Thyroid gland (tissue), 4 donors: ENCODE measurements at regions not wholly inside any gene's neighbourhood (a gene's known extent, or its start where the extent isn't known, plus 50 kb on each side); places are given as distances from the start of the nearest gene placed in this dataset.

Source experiments
- DNase-seq, 2 donors: peaks; one replicate each; pipeline ENCODE4 v3.0.0-alpha.2; 2019
- H3K27ac ChIP-seq, 3 donors: fragments of 200-600 bp; sonication (generic); 1 replicate in 2 of 3; 2 replicates in 1 of 3; pipeline ENCODE4 v1.5.1; 2016 to 2019; ENCODE audit warnings: mild to moderate bottlenecking in 1 of 3, moderate library complexity in 1 of 3
- H3K27me3 ChIP-seq: fragments of 200-600 bp; sonication (generic); one replicate; pipeline ENCODE4 v1.5.1; 2019
- H3K36me3 ChIP-seq, 2 donors: fragments of 200-600 bp; sonication (generic); one replicate each; pipeline ENCODE4 v1.5.1; 2016 to 2019
- H3K4me1 ChIP-seq, 2 donors: fragments of 200-600 bp; sonication (generic); one replicate each; pipeline ENCODE4 v1.5.1; 2017 to 2019
- H3K4me3 ChIP-seq, 3 donors: fragments of 200-600 bp; sonication (generic); replicated peaks in 1 of 3; 1 replicate in 2 of 3; 2 replicates in 1 of 3; pipeline ENCODE4 v1.5.1; 2016; ENCODE audit warnings: mild to moderate bottlenecking in 1 of 3
- H3K9me3 ChIP-seq: fragments of 200-600 bp; sonication (generic); one replicate; pipeline ENCODE4 v1.5.1; 2017
- POLR2A ChIP-seq, 2 donors: fragments of 450-650 bp; IDR thresholded peaks; one replicate each; pipeline ENCODE4 v1.6.1; 2017; ENCODE audit warnings: antibody characterized with exemption in 2 of 2, mild to moderate bottlenecking in 2 of 2, moderate library complexity in 1 of 2
- WGBS, 2 donors: methylation state at CpG; one replicate each; pipeline ENCODE4 v1.1.5; 2017; 5-methylcytosine and 5-hydroxymethylcytosine counted together
- intact Hi-C: fragments of 100-400 bp; cut with DNase I; formaldehyde crosslinking; loops from one replicate; pipeline ENCODE4 v1.15.1; 2023
- TF ChIP-seq, protein P1 (sequence below), 6 experiments: fragments of 200-600 bp in 3 of 6; fragments of 450-650 bp in 3 of 6; sonication (generic) in 3 of 6; IDR thresholded peaks; one replicate each; pipeline ENCODE4 v1.5.1; 2016 to 2019; ENCODE audit warnings: antibody characterized with exemption in 6 of 6, mild to moderate bottlenecking in 2 of 6, inconsistent platforms in 1 of 6, moderate library complexity in 1 of 6

DNA sequence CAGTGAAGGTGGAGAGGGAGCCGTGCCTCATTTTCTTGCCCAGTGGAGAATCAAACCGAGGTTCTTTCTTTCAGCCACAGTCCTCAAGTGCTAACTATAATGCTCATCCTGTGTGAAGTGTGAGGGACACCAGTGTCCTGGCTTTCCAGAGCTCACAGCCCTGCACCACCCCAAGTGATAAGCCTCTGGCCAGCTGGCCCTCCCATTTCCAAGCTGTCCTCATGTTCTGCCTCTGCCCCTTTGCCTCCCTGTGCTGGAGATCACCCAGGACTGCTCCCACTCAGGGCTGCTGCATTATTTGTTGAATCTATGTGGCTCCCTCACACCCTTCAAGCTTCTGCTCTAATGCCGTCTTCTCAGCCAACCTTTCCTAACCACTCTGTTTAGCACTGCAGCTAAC lies 224.5 kb upstream of the TUT7 start:
- WGBS, 2 donors, result 90 to 96% methylated on average over 3 of the region's 3 CpGs

DNA sequence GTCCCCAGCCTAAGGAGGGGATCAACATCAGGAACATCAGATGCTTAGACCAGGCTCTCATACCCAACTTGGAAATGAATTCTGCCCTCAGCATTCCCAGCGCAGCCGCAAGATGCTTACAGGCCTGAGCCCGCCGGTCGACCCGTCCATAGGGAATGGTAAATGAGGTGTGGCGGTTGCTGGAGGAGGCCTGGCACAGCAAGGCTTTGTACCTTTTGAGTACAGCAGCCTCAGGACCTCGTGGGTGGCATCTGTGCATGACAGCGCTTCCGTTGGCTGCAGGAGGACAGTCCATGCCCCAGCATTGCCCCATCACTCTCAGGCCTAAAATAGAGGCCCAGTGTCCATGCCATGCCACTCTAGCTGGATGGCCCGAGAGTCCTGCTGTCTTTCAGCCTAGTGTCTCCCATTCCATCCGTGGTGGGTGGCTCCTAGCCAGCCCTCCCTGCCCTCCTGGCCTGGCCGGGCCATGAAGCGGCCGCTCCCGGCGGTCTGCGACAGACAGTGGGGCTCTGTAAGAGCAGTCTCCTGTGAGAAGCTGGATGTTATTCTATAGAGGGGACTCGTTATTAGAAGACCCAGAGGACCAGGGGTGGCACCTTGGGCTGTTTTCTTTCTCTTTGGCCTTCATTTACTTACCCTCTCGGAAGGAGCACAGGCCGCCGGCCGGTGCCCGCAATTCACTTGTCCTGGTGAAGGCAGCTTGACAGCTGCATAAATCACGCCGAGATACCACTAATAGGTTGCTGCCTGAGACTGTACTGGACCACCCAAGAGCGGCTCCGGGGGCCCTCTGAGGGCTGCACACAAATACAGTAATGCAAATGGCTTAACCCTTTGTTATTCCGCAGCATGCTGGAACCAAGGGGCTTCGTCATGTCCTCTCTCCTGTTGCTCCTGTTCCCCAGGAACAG lies 223.5 kb upstream of the TUT7 start:
- no peaks in the 10 kb centered on the region for H3K36me3 ChIP-seq
- TF ChIP-seq POLR2A (IDR thresholded peaks at IDR 0.05), result no peak
- TF ChIP-seq, protein P1, sequence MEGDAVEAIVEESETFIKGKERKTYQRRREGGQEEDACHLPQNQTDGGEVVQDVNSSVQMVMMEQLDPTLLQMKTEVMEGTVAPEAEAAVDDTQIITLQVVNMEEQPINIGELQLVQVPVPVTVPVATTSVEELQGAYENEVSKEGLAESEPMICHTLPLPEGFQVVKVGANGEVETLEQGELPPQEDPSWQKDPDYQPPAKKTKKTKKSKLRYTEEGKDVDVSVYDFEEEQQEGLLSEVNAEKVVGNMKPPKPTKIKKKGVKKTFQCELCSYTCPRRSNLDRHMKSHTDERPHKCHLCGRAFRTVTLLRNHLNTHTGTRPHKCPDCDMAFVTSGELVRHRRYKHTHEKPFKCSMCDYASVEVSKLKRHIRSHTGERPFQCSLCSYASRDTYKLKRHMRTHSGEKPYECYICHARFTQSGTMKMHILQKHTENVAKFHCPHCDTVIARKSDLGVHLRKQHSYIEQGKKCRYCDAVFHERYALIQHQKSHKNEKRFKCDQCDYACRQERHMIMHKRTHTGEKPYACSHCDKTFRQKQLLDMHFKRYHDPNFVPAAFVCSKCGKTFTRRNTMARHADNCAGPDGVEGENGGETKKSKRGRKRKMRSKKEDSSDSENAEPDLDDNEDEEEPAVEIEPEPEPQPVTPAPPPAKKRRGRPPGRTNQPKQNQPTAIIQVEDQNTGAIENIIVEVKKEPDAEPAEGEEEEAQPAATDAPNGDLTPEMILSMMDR (IDR thresholded peaks at IDR 0.05), result no peak
- no peaks in the 10 kb centered on the region for H3K27me3 ChIP-seq
- WGBS, 2 donors, result 89 to 90% methylated on average over 25 to 30 of the region's 30 CpGs
- no peak for DNase-seq
- peaks cover 0 to 10% of the 10 kb centered on the region in 2 donors for H3K4me1 ChIP-seq
- no peaks in the 10 kb centered on the region for H3K9me3 ChIP-seq
- H3K27ac ChIP-seq, result no peak overlapping the region
- no peak overlapping the region for H3K4me3 ChIP-seq
- intact Hi-C loops, result no loop called here

More for the DNA sequence above, 224.5 kb upstream of the TUT7 start:
- no peaks in the 10 kb centered on the region for H3K36me3 ChIP-seq
- H3K4me3 ChIP-seq, result no peak overlapping the region
- H3K27ac ChIP-seq, result no peak overlapping the region
- TF ChIP-seq, protein P1 (IDR thresholded peaks at IDR 0.05), result no peak
- no peak for TF ChIP-seq POLR2A (IDR thresholded peaks at IDR 0.05)
- intact Hi-C loops, result no loop called here
- peaks cover 0 to 10% of the 10 kb centered on the region in 2 donors for H3K4me1 ChIP-seq
- H3K9me3 ChIP-seq, result no peaks in the 10 kb centered on the region
- DNase-seq, result no peak
- no peaks in the 10 kb centered on the region for H3K27me3 ChIP-seq

- Histone ChIP-seq H3K27me3 (no peaks in the 10 kb centered on the region), H3K4me1 (peaks cover 0 to 10% of the 10 kb centered on the region in 2 donors), H3K9me3 (no peaks in the 10 kb centered on the region), H3K27ac (peak overlapping the region; percentile 1 to 61 (median 21)), H3K4me3 (no peak overlapping the region), H3K36me3 (no peaks in the 10 kb centered on the region)
- no peak for DNase-seq
- TF ChIP-seq POLR2A (IDR thresholded peaks at IDR 0.05), result no peak
- TF ChIP-seq, protein P1 (IDR thresholded peaks at IDR 0.05), result no peak
- 70 to 73% methylated on average over 9 of the region's 9 CpGs for WGBS, 2 donors
- intact Hi-C loops, result no loop called here
These were observed 221.8 kb upstream of the TUT7 start for GRCh38 chr9:86575825-86576525.

DNA sequence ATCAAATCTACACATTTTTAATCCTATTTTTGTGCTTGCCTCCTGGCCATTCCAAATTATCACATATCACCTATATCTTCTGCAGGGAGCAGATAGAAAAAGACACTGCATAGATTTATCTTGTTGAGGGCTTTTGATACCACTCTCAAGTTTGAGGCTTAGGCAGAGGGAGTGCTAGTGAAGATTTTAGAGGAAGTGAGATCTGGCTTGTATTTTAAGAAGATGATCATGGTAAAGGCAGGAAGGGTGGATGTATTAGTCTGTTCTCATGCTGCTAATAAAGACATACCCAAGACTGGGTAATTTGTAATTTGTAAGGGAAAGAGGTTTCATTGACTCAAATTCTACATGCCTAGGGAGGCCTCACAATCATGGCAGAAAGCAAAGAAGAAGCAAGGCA lies 220.9 kb upstream of the TUT7 start:
- Histone ChIP-seq H3K27ac (no peak overlapping the region), H3K4me1 (peaks cover 0 to 10% of the 10 kb centered on the region in 2 donors), H3K4me3 (no peak overlapping the region), H3K36me3 (no peaks in the 10 kb centered on the region), H3K27me3 (no peaks in the 10 kb centered on the region), H3K9me3 (no peaks in the 10 kb centered on the region)
- no peak for DNase-seq
- intact Hi-C loops, result no loop called here
- TF ChIP-seq, protein P1 (IDR thresholded peaks at IDR 0.05), result no peak
- TF ChIP-seq POLR2A (IDR thresholded peaks at IDR 0.05), result no peak

- intact Hi-C loops, result no loop called here
- no peak for DNase-seq
- H3K27me3 ChIP-seq, result no peaks in the 10 kb centered on the region
- no peak overlapping the region for H3K27ac ChIP-seq
- no peak for TF ChIP-seq POLR2A (IDR thresholded peaks at IDR 0.05)
- TF ChIP-seq, protein P1 (IDR thresholded peaks at IDR 0.05), result no peak
- WGBS, 2 donors, result 68 to 73% methylated on average over 2 of the region's 2 CpGs
- no peak overlapping the region for H3K4me3 ChIP-seq
- peaks cover 0 to 10% of the 10 kb centered on the region in 2 donors for H3K4me1 ChIP-seq
- H3K9me3 ChIP-seq, result no peaks in the 10 kb centered on the region
- H3K36me3 ChIP-seq, result no peaks in the 10 kb centered on the region
These were observed 219.7 kb upstream of the TUT7 start for GRCh38 chr9:86573886-86574285.
